ENCODE measurements at regions not wholly inside any gene's neighbourhood (a gene's known extent, or its start where the extent isn't known, plus 50 kb on each side); places are given as distances from the start of the nearest gene placed in this dataset.

DNA sequence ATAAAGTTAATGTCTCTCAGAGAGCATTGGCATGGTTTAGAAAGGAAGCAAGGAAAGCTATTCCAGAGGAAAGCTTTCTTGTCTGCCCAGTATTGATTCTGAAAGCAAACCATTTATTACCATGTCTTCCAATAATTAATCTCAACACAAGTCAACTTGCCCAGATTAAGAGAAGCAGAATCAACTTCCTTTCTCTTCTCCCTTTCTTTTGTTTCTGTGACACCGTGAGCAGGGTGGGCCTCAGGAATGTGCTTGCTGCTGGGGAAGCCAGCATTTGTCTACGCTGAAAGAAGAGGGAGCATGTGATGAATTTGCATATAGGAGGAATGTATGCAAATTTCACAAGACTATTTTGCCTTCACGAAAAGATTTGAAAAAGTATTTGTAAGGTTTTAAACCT, 368.6 kb upstream of the ROPN1 start:
- H3K27me3 ChIP-seq (ENCODE audit: control insufficient read depth, insufficient read depth, low read length), result no peaks in the 10 kb centered on the region
- H3K4me2 ChIP-seq (ENCODE audit: extremely low read depth, insufficient read depth, low read length), result no peak overlapping the region
- no peaks in the 10 kb centered on the region for H3K36me3 ChIP-seq (ENCODE audit: control insufficient read depth, insufficient read depth, low read length)
- H3K4me3 ChIP-seq (replicated peaks in 1 of 4; ENCODE audit: control extremely low read depth in 1 of 4, insufficient read depth in 1 of 4, low read depth in 3 of 4, low read length in 4 of 4), result no peak overlapping the region
- no peaks in the 10 kb centered on the region for H4K20me1 ChIP-seq (ENCODE audit: control insufficient read depth, extremely low read depth, insufficient read depth, low read length)
- H3K79me2 ChIP-seq (ENCODE audit: control insufficient read depth, insufficient read depth, low read length), result no peaks in the 10 kb centered on the region
- no peaks in the 10 kb centered on the region for H3K4me1 ChIP-seq (ENCODE audit: control insufficient read depth, extremely low read depth, insufficient read depth, low read length)
- no peak overlapping the region for H2AFZ ChIP-seq (ENCODE audit: low read length)
- no peak for TF ChIP-seq EZH2 (IDR thresholded peaks at IDR 0.05; ENCODE audit: low read length, missing control alignments)
- TF ChIP-seq, protein P1, sequence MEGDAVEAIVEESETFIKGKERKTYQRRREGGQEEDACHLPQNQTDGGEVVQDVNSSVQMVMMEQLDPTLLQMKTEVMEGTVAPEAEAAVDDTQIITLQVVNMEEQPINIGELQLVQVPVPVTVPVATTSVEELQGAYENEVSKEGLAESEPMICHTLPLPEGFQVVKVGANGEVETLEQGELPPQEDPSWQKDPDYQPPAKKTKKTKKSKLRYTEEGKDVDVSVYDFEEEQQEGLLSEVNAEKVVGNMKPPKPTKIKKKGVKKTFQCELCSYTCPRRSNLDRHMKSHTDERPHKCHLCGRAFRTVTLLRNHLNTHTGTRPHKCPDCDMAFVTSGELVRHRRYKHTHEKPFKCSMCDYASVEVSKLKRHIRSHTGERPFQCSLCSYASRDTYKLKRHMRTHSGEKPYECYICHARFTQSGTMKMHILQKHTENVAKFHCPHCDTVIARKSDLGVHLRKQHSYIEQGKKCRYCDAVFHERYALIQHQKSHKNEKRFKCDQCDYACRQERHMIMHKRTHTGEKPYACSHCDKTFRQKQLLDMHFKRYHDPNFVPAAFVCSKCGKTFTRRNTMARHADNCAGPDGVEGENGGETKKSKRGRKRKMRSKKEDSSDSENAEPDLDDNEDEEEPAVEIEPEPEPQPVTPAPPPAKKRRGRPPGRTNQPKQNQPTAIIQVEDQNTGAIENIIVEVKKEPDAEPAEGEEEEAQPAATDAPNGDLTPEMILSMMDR (conservative IDR thresholded peaks at IDR 0.05 in 1 of 2, IDR thresholded peaks at IDR 0.05 in 1 of 2; ENCODE audit: low read depth in 1 of 2, low read length in 2 of 2), result no peak
- H3K27ac ChIP-seq (ENCODE audit: insufficient read depth, low read length), result no peak overlapping the region
- peak in 1 of 2 donors; percentile 44 for DNase-seq (ENCODE audit: low read depth in 2 of 2)
- no peak overlapping the region for H3K9ac ChIP-seq (ENCODE audit: insufficient read depth, low read length)
- H3K9me3 ChIP-seq (ENCODE audit: control insufficient read depth, insufficient read depth, low read depth, low read length), result no peaks in the 10 kb centered on the region

DNA sequence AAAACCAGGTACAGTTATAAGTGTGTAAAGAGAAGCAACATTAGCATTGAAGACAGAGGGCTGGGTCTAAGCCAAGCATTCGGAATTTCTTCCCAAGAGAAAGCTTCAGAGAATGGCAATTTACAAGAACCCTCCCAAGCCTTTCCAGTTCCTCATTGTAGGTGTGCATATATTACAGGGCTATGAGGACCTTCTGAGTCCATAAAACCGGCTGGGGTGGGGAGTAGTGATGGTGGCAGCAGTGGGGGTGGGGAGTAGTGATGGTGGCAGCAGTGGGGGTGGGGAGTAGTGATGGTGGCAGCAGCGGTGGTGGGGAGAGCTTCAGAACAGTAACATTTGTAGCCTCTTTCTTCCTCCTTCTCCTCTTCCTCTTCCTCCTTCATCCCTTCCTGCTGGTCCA, 368.7 kb upstream of the UMPS start:
- no peak overlapping the region for H3K4me2 ChIP-seq (ENCODE audit: extremely low read depth, insufficient read depth, low read length)
- peaks cover 2% of the 10 kb centered on the region for H4K20me1 ChIP-seq (ENCODE audit: control insufficient read depth, extremely low read depth, insufficient read depth, low read length)
- no peak overlapping the region for H3K4me3 ChIP-seq (replicated peaks in 1 of 4; ENCODE audit: control extremely low read depth in 1 of 4, insufficient read depth in 1 of 4, low read depth in 3 of 4, low read length in 4 of 4)
- H3K79me2 ChIP-seq (ENCODE audit: control insufficient read depth, insufficient read depth, low read length), result no peaks in the 10 kb centered on the region
- H3K36me3 ChIP-seq (ENCODE audit: control insufficient read depth, insufficient read depth, low read length), result no peaks in the 10 kb centered on the region
- H3K4me1 ChIP-seq (ENCODE audit: control insufficient read depth, extremely low read depth, insufficient read depth, low read length), result no peaks in the 10 kb centered on the region
- DNase-seq (ENCODE audit: low read depth in 2 of 2), result no peak
- no peaks in the 10 kb centered on the region for H3K27me3 ChIP-seq (ENCODE audit: control insufficient read depth, insufficient read depth, low read length)
- H2AFZ ChIP-seq (ENCODE audit: low read length), result no peak overlapping the region
- no peak overlapping the region for H3K27ac ChIP-seq (ENCODE audit: insufficient read depth, low read length)
- H3K9me3 ChIP-seq (ENCODE audit: control insufficient read depth, insufficient read depth, low read depth, low read length), result no peaks in the 10 kb centered on the region
- TF ChIP-seq, protein P1 (conservative IDR thresholded peaks at IDR 0.05 in 1 of 2, IDR thresholded peaks at IDR 0.05 in 1 of 2; ENCODE audit: low read depth in 1 of 2, low read length in 2 of 2), result no peak
- no peak for TF ChIP-seq EZH2 (IDR thresholded peaks at IDR 0.05; ENCODE audit: low read length, missing control alignments)
- no peak overlapping the region for H3K9ac ChIP-seq (ENCODE audit: insufficient read depth, low read length)

DNA sequence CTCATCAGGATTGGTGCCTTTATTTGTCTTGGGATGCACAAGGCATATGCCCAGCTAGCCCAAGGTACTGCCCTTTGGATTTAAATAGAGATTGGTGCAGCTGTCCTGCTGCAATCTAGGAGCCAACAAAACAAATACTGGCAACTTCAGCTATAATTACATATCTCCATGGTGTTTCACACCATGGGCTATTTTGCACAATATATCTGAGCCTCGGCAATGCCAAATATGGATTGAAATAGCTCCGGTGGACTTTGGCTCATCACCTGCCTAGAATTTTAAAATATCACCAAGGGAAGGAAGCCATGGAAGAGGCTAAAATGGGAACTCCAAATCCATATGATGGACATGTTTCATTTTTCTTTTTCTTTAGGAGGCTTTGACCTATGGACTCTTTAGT, 367.8 kb upstream of the UMPS start:
- TF ChIP-seq EZH2 (IDR thresholded peaks at IDR 0.05; ENCODE audit: low read length, missing control alignments), result no peak
- TF ChIP-seq, protein P1 (conservative IDR thresholded peaks at IDR 0.05 in 1 of 2, IDR thresholded peaks at IDR 0.05 in 1 of 2; ENCODE audit: low read depth in 1 of 2, low read length in 2 of 2), result no peak
- H3K4me2 ChIP-seq (ENCODE audit: extremely low read depth, insufficient read depth, low read length), result no peak overlapping the region
- H3K4me1 ChIP-seq (ENCODE audit: control insufficient read depth, extremely low read depth, insufficient read depth, low read length), result no peaks in the 10 kb centered on the region
- H3K36me3 ChIP-seq (ENCODE audit: control insufficient read depth, insufficient read depth, low read length), result no peaks in the 10 kb centered on the region
- H2AFZ ChIP-seq (ENCODE audit: low read length), result no peak overlapping the region
- no peaks in the 10 kb centered on the region for H3K27me3 ChIP-seq (ENCODE audit: control insufficient read depth, insufficient read depth, low read length)
- no peak overlapping the region for H3K27ac ChIP-seq (ENCODE audit: insufficient read depth, low read length)
- no peaks in the 10 kb centered on the region for H3K9me3 ChIP-seq (ENCODE audit: control insufficient read depth, insufficient read depth, low read depth, low read length)
- no peak overlapping the region for H3K9ac ChIP-seq (ENCODE audit: insufficient read depth, low read length)
- no peak for DNase-seq (ENCODE audit: low read depth in 2 of 2)
- no peak overlapping the region for H3K4me3 ChIP-seq (replicated peaks in 1 of 4; ENCODE audit: control extremely low read depth in 1 of 4, insufficient read depth in 1 of 4, low read depth in 3 of 4, low read length in 4 of 4)
- peaks cover 2% of the 10 kb centered on the region for H4K20me1 ChIP-seq (ENCODE audit: control insufficient read depth, extremely low read depth, insufficient read depth, low read length)
- H3K79me2 ChIP-seq (ENCODE audit: control insufficient read depth, insufficient read depth, low read length), result no peaks in the 10 kb centered on the region

Measured in fibroblast of lung (primary cell).